ENCODE measurements at regions not wholly inside any gene's neighbourhood (a gene's known extent, or its start where the extent isn't known, plus 50 kb on each side); places are given as distances from the start of the nearest gene placed in this dataset.
A peak's percentile ranks its signal among the peaks of the same experiment; 100 is the strongest.
"Not testable (repeated sequence)": the region's sequence is repeated elsewhere in the genome, so short reads cannot be mapped to it uniquely, and the experiment has no call there.

GRCh38 chrX:106457802-106458201 is 154.0 kb upstream of the RADX start:
- TF ChIP-seq CTCF (IDR thresholded peaks at IDR 0.05; ENCODE audit: insufficient read depth, low read depth, low read length, missing control alignments), result no peak
- peak; percentile 39 for DNase-seq (ENCODE audit: low read depth)
- no peak overlapping the region for H3K4me3 ChIP-seq (ENCODE audit: low read length)

- no peak for TF ChIP-seq CTCF (IDR thresholded peaks at IDR 0.05; ENCODE audit: insufficient read depth, low read depth, low read length, missing control alignments)
- no peak for DNase-seq (ENCODE audit: low read depth)
Observed at GRCh38 chrX:106467422-106467821, 144.4 kb upstream of the RADX start.

GRCh38 chrX:106467943-106468342 is 143.8 kb upstream of the RADX start:
- H3K4me3 ChIP-seq (ENCODE audit: low read length), result no peak overlapping the region
- DNase-seq (ENCODE audit: low read depth), result no peak
- no peak for TF ChIP-seq CTCF (IDR thresholded peaks at IDR 0.05; ENCODE audit: insufficient read depth, low read depth, low read length, missing control alignments)

More at GRCh38 chrX:106467422-106467821, 144.4 kb upstream of the RADX start:
- no peak overlapping the region for H3K4me3 ChIP-seq (ENCODE audit: low read length)

- no peak overlapping the region for H3K4me3 ChIP-seq (ENCODE audit: low read length)
- DNase-seq (ENCODE audit: low read depth), result no peak
- TF ChIP-seq CTCF (IDR thresholded peaks at IDR 0.05; ENCODE audit: insufficient read depth, low read depth, low read length, missing control alignments), result no peak
Observed at GRCh38 chrX:106468433-106468832, 143.3 kb upstream of the RADX start.

GRCh38 chrX:106479920-106480319 is 131.9 kb upstream of the RADX start:
- DNase-seq (ENCODE audit: low read depth), result no peak
- H3K4me3 ChIP-seq (ENCODE audit: low read length), result no peak overlapping the region
- no peak for TF ChIP-seq CTCF (IDR thresholded peaks at IDR 0.05; ENCODE audit: insufficient read depth, low read depth, low read length, missing control alignments)

GRCh38 chrX:106481341-106481740 is 130.4 kb upstream of the RADX start:
- H3K4me3 ChIP-seq (ENCODE audit: low read length), result no peak overlapping the region
- peak; percentile 55 for DNase-seq (ENCODE audit: low read depth)
- TF ChIP-seq CTCF (IDR thresholded peaks at IDR 0.05; ENCODE audit: insufficient read depth, low read depth, low read length, missing control alignments), result peak; percentile 66

- no peak for TF ChIP-seq CTCF (IDR thresholded peaks at IDR 0.05; ENCODE audit: insufficient read depth, low read depth, low read length, missing control alignments)
- no peak overlapping the region for H3K4me3 ChIP-seq (ENCODE audit: low read length)
- DNase-seq (ENCODE audit: low read depth), result peak; percentile 2
Observed at GRCh38 chrX:106484233-106484632, 127.5 kb upstream of the RADX start.

GRCh38 chrX:106493210-106493816 is 118.5 kb upstream of the RADX start:
- H3K4me3 ChIP-seq (ENCODE audit: low read length); DNase-seq (ENCODE audit: low read depth): not testable (repeated sequence)
